RCC 7860 (cell line): ENCODE measurements at regions not wholly inside any gene's neighbourhood (a gene's known extent, or its start where the extent isn't known, plus 50 kb on each side); places are given as distances from the start of the nearest gene placed in this dataset.
A peak's percentile ranks its signal among the peaks of the same experiment; 100 is the strongest.

Experiments
- DNase-seq: peaks from one replicate; pipeline ENCODE4 v3.0.0-alpha.2; 2015; ENCODE audit warnings: low spot score
- FAIRE-seq: peaks from 2 replicates; lab custom pipeline; 2012; peaks lifted over from hg19 to GRCh38; lab: Jason Lieb, UNC

- FAIRE-seq, result no peak
- no peak for DNase-seq
Measured at GRCh38 chr6:14062345-14063029, 55.1 kb upstream of the CD83 start.

- FAIRE-seq (no peak), DNase-seq (no peak)
Measured at GRCh38 chr6:14063756-14064155, 53.8 kb upstream of the CD83 start.

GRCh38 chr6:14065350-14065749 lies 52.2 kb upstream of the CD83 start:
- no peak for DNase-seq
- no peak for FAIRE-seq

DNA sequence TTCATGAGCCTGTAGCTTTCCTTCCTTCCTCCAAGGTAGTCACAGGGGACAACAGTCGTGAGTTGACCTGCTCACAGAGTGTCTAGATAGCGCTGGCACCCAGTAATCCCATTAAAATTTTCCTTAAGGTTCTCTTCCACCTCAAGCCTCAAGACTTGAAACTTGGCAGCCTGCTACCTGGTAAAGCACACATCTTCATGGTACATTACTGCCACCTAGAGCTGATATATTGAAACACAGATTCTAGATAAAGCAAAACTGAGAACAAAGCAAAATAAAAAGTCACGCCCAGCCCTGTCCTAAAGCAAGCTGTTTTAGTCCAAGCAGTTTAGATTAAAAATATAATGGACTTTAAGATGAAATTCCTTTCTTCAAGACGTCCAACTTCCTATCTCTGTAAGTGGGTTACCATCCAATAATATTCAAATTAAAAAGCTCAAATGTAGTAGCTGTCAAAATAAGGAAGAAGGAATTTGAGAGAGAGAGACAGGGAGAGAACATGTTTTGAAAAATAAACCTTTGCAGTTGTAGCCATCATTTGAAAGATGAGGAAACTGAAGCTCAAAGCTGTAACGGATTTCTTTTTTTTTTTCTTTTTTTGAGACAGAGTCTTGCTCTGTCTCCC lies 50.7 kb upstream of the CD83 start:
- FAIRE-seq, result peak; percentile 73

DNA sequence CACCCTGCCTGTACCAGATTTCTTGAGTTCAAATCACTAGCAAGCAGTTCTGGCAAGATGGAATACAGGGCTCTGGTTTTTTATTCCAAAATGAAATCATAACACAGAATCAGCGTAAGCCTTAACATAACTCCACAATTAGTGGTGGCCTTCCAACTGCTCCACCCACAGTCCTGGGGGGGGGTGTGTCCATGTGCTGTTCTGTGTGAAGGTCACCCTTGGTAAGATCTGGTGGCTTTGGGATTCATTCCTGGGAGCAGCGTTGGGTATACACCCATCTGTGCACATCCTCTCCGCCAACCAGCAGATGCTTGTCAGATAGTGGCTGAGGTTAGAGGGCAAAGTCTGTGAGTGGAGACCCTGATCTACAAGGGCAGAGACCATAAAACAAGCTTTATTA lies 49.9 kb upstream of the CD83 start:
- no peak for FAIRE-seq
- DNase-seq, result no peak

More for the DNA sequence above, 50.7 kb upstream of the CD83 start:
- DNase-seq, result peak; percentile 61
